Stomach (tissue), 4 donors: ENCODE measurements at regions not wholly inside any gene's neighbourhood (a gene's known extent, or its start where the extent isn't known, plus 50 kb on each side); places are given as distances from the start of the nearest gene placed in this dataset.

Source experiments
- CTCF ChIP-seq, 7 experiments: fragments of 450-650 bp in 4 of 7; fragments of 200-600 bp in 3 of 7; sonication (generic) in 3 of 7; IDR thresholded peaks; one replicate each; pipeline ENCODE4 v1.5.1; 2016 to 2019; ENCODE audit warnings: antibody characterized with exemption in 7 of 7, control low read depth in 2 of 7, mild to moderate bottlenecking in 1 of 7
- POLR2A ChIP-seq, 4 donors: fragments of 450-650 bp; IDR thresholded peaks; one replicate each; pipeline ENCODE4 v1.6.1; 2016; ENCODE audit warnings: antibody characterized with exemption in 4 of 4, control low read depth in 2 of 4, mild to moderate bottlenecking in 1 of 4, moderate library complexity in 1 of 4

GRCh38 chr3:72454441-72454840 lies 393.8 kb downstream of the SHQ1 start:
- no peak for TF ChIP-seq CTCF (IDR thresholded peaks at IDR 0.05)
- TF ChIP-seq POLR2A (IDR thresholded peaks at IDR 0.05): no peak
